Immature natural killer cell (primary cell): ENCODE measurements at regions not wholly inside any gene's neighbourhood (a gene's known extent, or its start where the extent isn't known, plus 50 kb on each side); places are given as distances from the start of the nearest gene placed in this dataset.
"Not testable (repeated sequence)": the region's sequence is repeated elsewhere in the genome, so short reads cannot be mapped to it uniquely, and the experiment has no call there.

Source experiments
- DNase-seq, 3 donors: peaks; one replicate each; pipeline ENCODE4 v3.0.0; 2022; ENCODE audit warnings: mixed read lengths in 1 of 3
- H3K27ac Mint-ChIP-seq, 6 donors: one replicate each; pipeline ENCODE4 v1.8.0; 2020; ENCODE audit warnings: mixed read lengths in 6 of 6, mild to moderate bottlenecking in 5 of 6, inconsistent platforms in 4 of 6, moderate library complexity in 3 of 6
- H3K27me3 Mint-ChIP-seq, 3 donors: one replicate each; pipeline ENCODE4 v1.8.0; 2020 to 2021; ENCODE audit warnings: low read depth in 3 of 3, mild to moderate bottlenecking in 3 of 3, mixed read lengths in 3 of 3, moderate library complexity in 3 of 3, inconsistent platforms in 1 of 3
- H3K36me3 Mint-ChIP-seq, 3 donors: one replicate each; pipeline ENCODE4 v1.8.0; 2020; ENCODE audit warnings: mixed read lengths in 3 of 3, inconsistent platforms in 2 of 3, mild to moderate bottlenecking in 2 of 3
- H3K4me1 Mint-ChIP-seq, 2 donors: one replicate each; pipeline ENCODE4 v1.8.0; 2020; ENCODE audit warnings: inconsistent platforms in 2 of 2, mild to moderate bottlenecking in 2 of 2, mixed read lengths in 2 of 2, moderate library complexity in 1 of 2
- H3K4me3 Mint-ChIP-seq, 5 donors: one replicate each; pipeline ENCODE4 v1.8.0; 2020; ENCODE audit warnings: mild to moderate bottlenecking in 5 of 5, mixed read lengths in 5 of 5, inconsistent platforms in 3 of 5, moderate library complexity in 3 of 5
- H3K9me3 Mint-ChIP-seq, 6 donors: one replicate each; pipeline ENCODE4 v1.8.0; 2020; ENCODE audit warnings: mild to moderate bottlenecking in 6 of 6, mixed read lengths in 6 of 6, inconsistent platforms in 4 of 6, moderate library complexity in 3 of 6

- Mint-ChIP-seq H3K4me1 (no peaks in the 10 kb centered on the region), H3K27ac (no peak overlapping the region), H3K36me3 (peaks cover 0 to 6% (median 0%) of the 10 kb centered on the region in 3 donors), H3K27me3 (peaks cover 0 to 2% (median 0%) of the 10 kb centered on the region in 3 donors), H3K9me3 (no peaks in the 10 kb centered on the region), H3K4me3 (no peak overlapping the region)
- no peak for DNase-seq
Observed at GRCh38 chr7:16268821-16269768, 152.2 kb downstream of the CRPPA start.

DNA sequence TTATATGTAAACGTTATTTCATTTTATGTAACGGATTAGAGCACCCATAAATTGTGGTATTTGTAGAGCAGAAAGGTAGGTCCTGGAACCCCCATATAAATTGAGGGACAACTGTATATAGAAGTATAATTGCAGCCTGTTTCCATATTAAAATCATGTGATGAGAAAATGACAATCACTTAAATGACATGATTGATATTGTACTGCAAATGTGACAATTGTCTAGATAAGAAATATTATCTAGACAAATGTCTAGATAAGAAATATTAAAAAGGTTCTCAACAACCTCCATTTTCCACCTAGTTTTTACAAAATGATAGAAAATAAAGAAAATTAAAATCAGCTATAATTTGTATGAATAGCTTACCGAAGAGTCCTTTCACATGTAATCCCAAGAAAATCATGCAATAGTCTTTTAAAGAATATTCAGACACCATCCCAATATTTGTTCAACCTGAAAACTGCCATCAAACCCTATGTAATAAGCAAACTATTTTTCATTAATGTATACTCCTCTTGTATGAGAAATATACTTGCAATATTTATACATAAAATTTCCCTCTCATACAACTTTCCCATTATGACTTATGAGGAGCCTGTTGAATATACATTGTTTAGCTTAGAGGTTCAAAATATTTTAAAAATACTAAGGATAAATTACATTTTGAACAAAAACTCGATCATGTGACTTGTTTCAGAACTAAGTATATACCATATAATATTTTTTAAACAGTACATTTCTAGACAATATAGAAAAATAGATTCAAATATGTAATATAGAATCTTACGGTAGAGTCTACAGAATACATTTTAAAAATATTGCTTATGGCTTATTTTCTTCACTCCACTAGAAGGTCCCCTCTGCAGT, 153.2 kb downstream of the CRPPA start:
- no peak for DNase-seq
- Mint-ChIP-seq H3K9me3 (no peaks in the 10 kb centered on the region), H3K4me1 (no peaks in the 10 kb centered on the region), H3K27me3 (no peaks in the 10 kb centered on the region), H3K36me3 (peaks cover 0 to 6% (median 0%) of the 10 kb centered on the region in 3 donors), H3K27ac (no peak overlapping the region), H3K4me3 (no peak overlapping the region)

GRCh38 chr7:16266877-16267276, 154.5 kb downstream of the CRPPA start:
- H3K9me3 Mint-ChIP-seq, result no peaks in the 10 kb centered on the region

GRCh38 chr7:16266470-16266869, 154.9 kb downstream of the CRPPA start:
- H3K36me3 Mint-ChIP-seq, H3K4me3 Mint-ChIP-seq, H3K27ac Mint-ChIP-seq, H3K9me3 Mint-ChIP-seq, DNase-seq, H3K4me1 Mint-ChIP-seq, H3K27me3 Mint-ChIP-seq: not testable (repeated sequence)

More at GRCh38 chr7:16266877-16267276, 154.5 kb downstream of the CRPPA start:
- DNase-seq, result no peak
- no peak overlapping the region for H3K4me3 Mint-ChIP-seq
- H3K27ac Mint-ChIP-seq, result no peak overlapping the region
- H3K27me3 Mint-ChIP-seq, result no peaks in the 10 kb centered on the region
- H3K36me3 Mint-ChIP-seq, result peaks cover 0 to 6% (median 0%) of the 10 kb centered on the region in 3 donors
- H3K4me1 Mint-ChIP-seq, result no peaks in the 10 kb centered on the region

DNA sequence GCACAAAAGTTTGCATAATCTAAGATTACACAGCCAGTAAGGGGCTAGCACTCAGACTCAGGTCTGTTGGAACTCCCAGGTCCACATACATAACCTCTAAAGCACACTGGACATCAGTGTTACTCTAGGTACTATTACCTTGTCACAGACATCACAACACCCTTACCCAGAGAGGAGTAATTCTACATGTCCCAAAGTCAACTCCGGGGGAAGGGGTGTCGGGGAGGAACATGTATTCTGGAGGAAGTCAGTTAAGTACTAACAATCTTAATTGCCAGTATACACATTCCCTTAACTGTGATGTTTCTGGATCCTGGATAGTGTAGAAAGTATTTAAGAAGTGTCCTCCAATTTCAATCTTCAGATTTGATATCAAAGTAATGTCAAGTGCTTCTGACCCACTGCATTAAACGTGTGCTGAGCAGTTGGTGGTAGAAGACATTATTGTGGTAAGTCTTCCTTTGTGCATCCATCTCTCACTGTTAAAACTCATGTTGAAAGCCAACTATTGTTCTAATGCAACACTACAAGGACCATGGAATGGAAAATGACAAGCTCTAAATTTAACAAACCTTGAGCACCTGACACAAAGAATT, 155.4 kb downstream of the CRPPA start:
- Mint-ChIP-seq H3K27ac (no peak overlapping the region), H3K4me1 (no peaks in the 10 kb centered on the region), H3K27me3 (peaks cover 0 to 3% (median 0%) of the 10 kb centered on the region in 3 donors), H3K4me3 (no peak overlapping the region), H3K9me3 (no peaks in the 10 kb centered on the region), H3K36me3 (peaks cover 0 to 6% (median 0%) of the 10 kb centered on the region in 3 donors)
- no peak for DNase-seq

DNA sequence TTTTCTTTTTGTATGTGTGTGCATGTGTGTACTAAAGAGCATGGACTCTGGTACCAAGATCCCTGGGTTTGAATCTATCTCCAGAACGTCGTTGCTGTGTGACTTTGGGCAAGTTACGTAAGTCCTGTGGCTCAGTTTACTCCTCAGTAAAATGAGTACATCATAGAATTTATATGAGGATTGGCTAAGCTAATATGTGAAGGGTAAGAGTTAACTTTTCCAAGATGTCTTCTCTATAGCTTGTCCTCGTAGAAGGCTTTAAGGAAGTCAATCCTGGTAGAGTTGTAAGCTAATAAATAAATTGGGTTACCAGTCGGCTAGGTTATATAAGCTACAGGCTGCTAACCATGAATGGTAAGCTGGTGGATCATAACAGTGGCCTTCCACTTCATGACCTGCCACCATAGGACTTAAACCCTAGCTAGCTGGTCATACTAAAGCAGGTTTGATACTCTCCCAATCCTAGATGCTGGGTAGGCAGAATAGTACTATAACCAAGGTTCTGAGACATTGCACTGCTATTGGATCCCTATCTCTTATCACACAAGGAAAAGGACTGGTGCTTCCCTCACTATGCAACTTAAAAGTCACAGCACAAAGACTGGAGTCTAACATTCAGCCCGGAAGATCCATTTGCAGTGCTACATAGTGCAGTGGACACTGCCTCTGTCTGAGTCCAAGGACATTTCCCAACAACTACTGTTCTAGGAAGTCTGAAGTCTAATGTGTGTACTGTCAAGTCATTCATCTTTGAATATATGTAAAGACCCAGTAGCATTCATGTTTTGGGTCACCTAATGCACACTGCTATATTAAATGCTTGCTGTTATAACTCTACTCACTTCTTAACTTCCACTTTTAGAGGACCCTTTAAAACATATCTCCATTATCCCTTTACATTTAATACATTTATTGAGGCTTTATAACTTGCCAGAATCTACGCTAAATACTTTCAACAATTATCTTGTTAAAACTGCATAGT, 156.2 kb downstream of the CRPPA start:
- no peak overlapping the region for H3K4me3 Mint-ChIP-seq
- no peaks in the 10 kb centered on the region for H3K4me1 Mint-ChIP-seq
- H3K36me3 Mint-ChIP-seq, result peaks cover 0 to 6% (median 0%) of the 10 kb centered on the region in 3 donors
- H3K9me3 Mint-ChIP-seq, result no peaks in the 10 kb centered on the region
- H3K27ac Mint-ChIP-seq, result no peak overlapping the region
- H3K27me3 Mint-ChIP-seq, result peaks cover 0 to 3% (median 0%) of the 10 kb centered on the region in 3 donors
- no peak for DNase-seq

GRCh38 chr7:16264036-16264819, 157.1 kb downstream of the CRPPA start:
- H3K9me3 Mint-ChIP-seq, result no peaks in the 10 kb centered on the region
- H3K27ac Mint-ChIP-seq, result no peak overlapping the region
- H3K4me1 Mint-ChIP-seq, result no peaks in the 10 kb centered on the region
- peaks cover 0 to 5% (median 0%) of the 10 kb centered on the region in 3 donors for H3K36me3 Mint-ChIP-seq
- no peak for DNase-seq
- peaks cover 0 to 3% (median 0%) of the 10 kb centered on the region in 3 donors for H3K27me3 Mint-ChIP-seq
- H3K4me3 Mint-ChIP-seq, result no peak overlapping the region

GRCh38 chr7:16263377-16263776, 158.0 kb downstream of the CRPPA start:
- H3K36me3 Mint-ChIP-seq, H3K4me1 Mint-ChIP-seq, H3K27ac Mint-ChIP-seq, H3K4me3 Mint-ChIP-seq, H3K27me3 Mint-ChIP-seq, DNase-seq, H3K9me3 Mint-ChIP-seq: not testable (repeated sequence)

DNA sequence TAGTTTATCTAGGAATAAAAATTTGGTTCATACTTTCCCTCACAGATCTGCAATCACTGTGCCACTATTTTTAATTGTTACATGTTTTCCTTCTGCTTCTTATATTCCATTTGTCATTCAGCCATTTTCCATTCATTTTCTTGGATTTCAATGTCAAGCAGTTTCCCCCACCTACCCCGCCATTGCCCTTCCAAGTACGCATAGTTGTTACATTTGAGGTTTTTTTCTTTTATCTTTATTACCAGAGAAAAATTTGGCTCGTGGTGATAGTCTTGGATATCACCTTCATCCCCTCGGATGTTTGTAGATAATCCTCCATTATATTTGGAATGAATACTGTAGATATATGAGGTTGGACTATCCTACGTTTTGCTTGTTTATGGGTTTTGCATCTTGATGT, 159.7 kb downstream of the CRPPA start:
- Mint-ChIP-seq H3K36me3 (peaks cover 0 to 3% (median 0%) of the 10 kb centered on the region in 3 donors), H3K4me1 (no peaks in the 10 kb centered on the region), H3K4me3 (no peak overlapping the region), H3K9me3 (no peaks in the 10 kb centered on the region), H3K27me3 (peaks cover 0 to 3% (median 0%) of the 10 kb centered on the region in 3 donors), H3K27ac (no peak overlapping the region)
- no peak for DNase-seq

DNA sequence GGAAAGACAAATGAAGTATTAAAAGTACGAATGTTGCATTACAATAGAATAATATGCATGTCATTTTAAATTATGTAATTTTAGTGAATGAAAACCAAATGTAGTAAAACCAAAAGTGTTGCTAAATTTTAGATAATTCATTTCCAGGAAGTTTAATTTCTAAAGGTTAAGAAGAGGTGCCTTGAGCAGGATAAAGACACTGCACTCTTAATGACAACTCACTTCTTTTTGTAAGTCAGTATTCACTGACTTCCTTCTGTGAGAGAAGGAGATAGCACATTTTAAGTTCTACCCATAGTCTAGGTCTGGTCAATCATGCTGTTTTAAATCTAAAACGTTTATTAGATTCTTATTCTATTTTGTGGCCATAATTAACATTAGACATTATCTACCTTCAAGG, 160.2 kb downstream of the CRPPA start:
- H3K36me3 Mint-ChIP-seq, result peaks cover 0 to 3% (median under 1%) of the 10 kb centered on the region in 3 donors
- H3K9me3 Mint-ChIP-seq, result peaks cover 0 to 1% (median 0%) of the 10 kb centered on the region in 6 donors
- no peak overlapping the region for H3K27ac Mint-ChIP-seq
- H3K27me3 Mint-ChIP-seq, result peaks cover 0 to 3% (median 0%) of the 10 kb centered on the region in 3 donors
- H3K4me3 Mint-ChIP-seq, result no peak overlapping the region
- no peaks in the 10 kb centered on the region for H3K4me1 Mint-ChIP-seq
- no peak for DNase-seq

DNA sequence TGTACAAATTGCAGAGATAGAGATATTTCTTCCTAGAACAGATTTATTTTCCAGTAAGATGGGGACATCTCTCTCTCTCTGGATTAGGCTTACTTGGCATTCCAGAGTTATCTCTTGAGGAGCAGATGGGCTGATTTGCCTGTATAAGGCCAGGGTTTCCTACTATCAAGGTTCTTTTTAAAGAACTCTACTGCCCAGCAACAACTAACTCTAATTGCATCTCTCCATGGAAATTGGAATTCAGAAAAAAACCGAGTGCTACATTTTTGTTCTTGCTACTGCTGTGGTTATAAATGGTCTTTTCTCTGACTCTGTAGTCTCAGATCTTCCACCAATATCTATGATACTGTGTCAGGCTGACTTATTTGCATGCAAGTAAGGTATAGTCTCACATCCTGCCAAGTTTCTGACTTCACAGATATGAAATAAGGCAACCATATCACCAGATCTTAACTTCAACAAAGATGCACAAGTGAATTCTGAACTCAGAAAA, 161.1 kb downstream of the CRPPA start:
- H3K27me3 Mint-ChIP-seq, result peaks cover 0 to 3% (median 2%) of the 10 kb centered on the region in 3 donors
- H3K36me3 Mint-ChIP-seq, result peaks cover 0 to 8% (median 6%) of the 10 kb centered on the region in 3 donors
- H3K9me3 Mint-ChIP-seq, result peaks cover 0 to 9% (median 2%) of the 10 kb centered on the region in 6 donors
- no peak for DNase-seq
- no peak overlapping the region for H3K4me3 Mint-ChIP-seq
- H3K4me1 Mint-ChIP-seq, result no peaks in the 10 kb centered on the region
- no peak overlapping the region for H3K27ac Mint-ChIP-seq

GRCh38 chr7:16256419-16256818, 164.9 kb downstream of the CRPPA start:
- H3K36me3 Mint-ChIP-seq, result peaks cover under 1 to 36% (median 13%) of the 10 kb centered on the region in 3 donors

More at GRCh38 chr7:16256419-16256818, 164.9 kb downstream of the CRPPA start:
- H3K27ac Mint-ChIP-seq, H3K27me3 Mint-ChIP-seq, H3K9me3 Mint-ChIP-seq, H3K4me3 Mint-ChIP-seq, H3K4me1 Mint-ChIP-seq, DNase-seq: not testable (repeated sequence)
